Mucosa of descending colon (tissue), 3 donors: ENCODE measurements at regions not wholly inside any gene's neighbourhood (a gene's known extent, or its start where the extent isn't known, plus 50 kb on each side); places are given as distances from the start of the nearest gene placed in this dataset.

ENCODE experiments used
- ATAC-seq: fragments of 200-7000 bp; cut with Tn5 transposase; one replicate; pipeline ENCODE4 v1.9.1; 2020; ENCODE audit warnings: mild to moderate bottlenecking, moderate library complexity
- DNase-seq, 3 donors: peaks; one replicate each; pipeline ENCODE4 v3.0.0-alpha.2; 2020
- H3K36me3 ChIP-seq: fragments of 200-600 bp; one replicate; pipeline ENCODE4 v1.8.0; 2021; ENCODE audit warnings: low read depth, mild to moderate bottlenecking
- H3K4me1 ChIP-seq: fragments of 200-600 bp; one replicate; pipeline ENCODE4 v1.8.0; 2021; ENCODE audit warnings: low read depth, mild to moderate bottlenecking
- H3K4me3 ChIP-seq: fragments of 200-600 bp; one replicate; pipeline ENCODE4 v1.8.0; 2021; ENCODE audit warnings: mild to moderate bottlenecking
- H3K9me3 ChIP-seq: fragments of 200-600 bp; one replicate; pipeline ENCODE4 v1.8.0; 2021; ENCODE audit warnings: mild to moderate bottlenecking
- CTCF ChIP-seq: fragments of 200-600 bp; IDR thresholded peaks from one replicate; pipeline ENCODE4 v1.8.0; 2022; ENCODE audit warnings: antibody characterized with exemption, mild to moderate bottlenecking
- intact Hi-C, 2 donors: fragments of 100-400 bp; cut with DNase I in 1 of 2; cut with micrococcal nuclease in 1 of 2; formaldehyde crosslinking; loops; one replicate each; pipeline versions ENCODE4 v1.11.0 to v1.11.1; 2022; cut with DNase I, micrococcal nuclease
- donor health status: DM: no; HTN: no; CAD: no; lungs with moderate emphysema.
- donor health status: DM: no; HTN: no; CAD: no.
- donor health status: DM: no; HTN: yes; CAD: no.

- TF ChIP-seq CTCF: no peak
- Histone ChIP-seq H3K9me3 (no peaks in the 10 kb centered on the region), H3K4me1 (peaks cover 33% of the 10 kb centered on the region), H3K4me3 (no peak overlapping the region), H3K36me3 (no peaks in the 10 kb centered on the region)
- ATAC-seq: no peak
- DNase-seq: peak in 1 of 3 donors; percentile 60
- intact Hi-C loops: no loop called here
Observed at GRCh38 chr20:19937218-19937617, 79.9 kb upstream of the NAA20 start.

- H3K36me3 ChIP-seq: no peaks in the 10 kb centered on the region
- intact Hi-C loops: no loop called here
- DNase-seq (no peak), ATAC-seq (no peak)
- peaks cover 33% of the 10 kb centered on the region for H3K4me1 ChIP-seq
- H3K4me3 ChIP-seq: no peak overlapping the region
- no peak for TF ChIP-seq CTCF
- no peaks in the 10 kb centered on the region for H3K9me3 ChIP-seq
Observed at GRCh38 chr20:19937651-19938420, 79.3 kb upstream of the NAA20 start.

GRCh38 chr20:19938421-19939090 lies 78.6 kb upstream of the NAA20 start:
- H3K4me1 ChIP-seq: peaks cover 31% of the 10 kb centered on the region
- intact Hi-C loops: no loop called here
- H3K9me3 ChIP-seq: no peaks in the 10 kb centered on the region
- H3K36me3 ChIP-seq: no peaks in the 10 kb centered on the region
- no peak for DNase-seq
- H3K4me3 ChIP-seq: no peak overlapping the region
- TF ChIP-seq CTCF: no peak
- ATAC-seq: no peak

GRCh38 chr20:19940988-19941460 lies 76.1 kb upstream of the NAA20 start:
- intact Hi-C loops: no loop called here
- H3K4me1 ChIP-seq: peaks cover 23% of the 10 kb centered on the region
- DNase-seq (no peak), ATAC-seq (no peak)
- H3K36me3 ChIP-seq: no peaks in the 10 kb centered on the region
- no peak overlapping the region for H3K4me3 ChIP-seq
- no peaks in the 10 kb centered on the region for H3K9me3 ChIP-seq
- no peak for TF ChIP-seq CTCF

- Histone ChIP-seq H3K4me3 (no peak overlapping the region), H3K9me3 (no peaks in the 10 kb centered on the region), H3K36me3 (no peaks in the 10 kb centered on the region), H3K4me1 (peaks cover 16% of the 10 kb centered on the region)
- ATAC-seq (no peak), DNase-seq (no peak)
- intact Hi-C loops: no loop called here
- TF ChIP-seq CTCF: no peak
Observed at GRCh38 chr20:19942611-19943010, 74.6 kb upstream of the NAA20 start.
